Neural crest cell (in vitro differentiated cells): ENCODE measurements at regions not wholly inside any gene's neighbourhood (a gene's known extent, or its start where the extent isn't known, plus 50 kb on each side); places are given as distances from the start of the nearest gene placed in this dataset.
A peak's percentile ranks its signal among the peaks of the same experiment; 100 is the strongest.

Experiments
- DNase-seq: peaks from one replicate; pipeline ENCODE4 v3.0.0; 2021; ENCODE audit warnings: low read depth, mixed read lengths, low spot score
- H3K27ac Mint-ChIP-seq: one replicate; pipeline ENCODE4 v1.8.0; 2021; ENCODE audit warnings: mild to moderate bottlenecking, mixed read lengths; ENCODE audit not compliant: unreplicated experiment
- H3K27me3 Mint-ChIP-seq: 2 replicates; pipeline ENCODE4 v1.8.0; 2021; ENCODE audit warnings: low read depth, mild to moderate bottlenecking, mixed read lengths
- H3K36me3 Mint-ChIP-seq: 2 replicates; pipeline ENCODE4 v1.8.0; 2021; ENCODE audit warnings: low read depth, mild to moderate bottlenecking, mixed read lengths
- H3K4me1 Mint-ChIP-seq: 2 replicates; pipeline ENCODE4 v1.8.0; 2021; ENCODE audit warnings: mixed read lengths
- H3K4me3 Mint-ChIP-seq: one replicate; pipeline ENCODE4 v1.8.0; 2021; ENCODE audit warnings: mild to moderate bottlenecking, mixed read lengths
- H3K9me3 Mint-ChIP-seq: 2 replicates; pipeline ENCODE4 v1.8.0; 2021; ENCODE audit warnings: mixed read lengths
- TF ChIP-seq, protein P1 (sequence below): fragments of 200-600 bp; sonication (generic); conservative IDR thresholded peaks from 2 replicates; pipeline ENCODE4 v1.5.0; 2021; ENCODE audit warnings: antibody characterized with exemption, mild to moderate bottlenecking

DNA sequence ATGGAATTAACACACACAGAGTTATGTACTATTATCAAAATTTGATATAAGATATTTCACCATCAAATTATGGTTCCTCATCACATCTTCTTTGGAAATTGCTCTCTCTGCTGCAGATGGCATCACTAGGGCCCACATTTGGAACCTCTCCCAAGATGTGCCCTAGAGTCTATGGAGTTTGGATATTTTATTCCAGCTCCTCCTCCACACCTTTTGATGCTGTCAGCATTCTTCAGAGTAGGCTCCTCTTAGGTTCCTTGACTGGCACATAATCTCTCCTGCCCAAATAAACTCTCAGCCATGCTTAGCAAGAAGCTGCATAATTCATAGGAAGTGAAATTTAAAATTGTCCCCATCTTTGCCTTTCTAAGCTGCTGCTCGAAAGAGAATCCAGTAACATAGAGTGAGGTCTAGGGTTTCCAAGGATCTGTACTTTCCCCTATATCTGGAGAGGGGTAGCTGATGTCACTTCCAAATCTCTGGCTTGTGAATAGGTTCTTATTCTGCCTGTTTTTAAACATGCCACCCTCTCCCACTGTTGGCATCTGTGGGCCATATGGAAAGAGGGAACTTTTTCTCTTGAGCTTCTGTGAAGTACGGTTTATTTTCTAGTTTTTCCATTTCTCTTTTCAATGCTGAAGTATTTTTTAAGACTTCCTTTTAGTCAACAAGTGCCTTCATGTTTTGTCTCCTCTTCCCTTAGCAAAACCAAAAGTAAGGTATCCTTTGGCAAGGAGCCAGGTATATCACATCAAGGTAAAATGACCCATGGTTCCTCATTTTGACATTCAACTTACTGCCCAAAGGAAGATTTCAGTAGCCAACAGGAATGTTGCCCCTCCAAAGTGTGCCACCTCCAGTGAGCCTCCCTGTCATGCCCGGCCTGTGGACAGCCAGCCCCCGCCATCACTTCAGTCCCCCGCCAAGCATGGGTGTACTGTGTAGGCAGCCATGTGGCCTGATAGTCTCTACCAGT, 75.3 kb upstream of the C2CD4B start:
- no peaks in the 10 kb centered on the region for H3K4me1 Mint-ChIP-seq
- H3K27me3 Mint-ChIP-seq, result peaks cover 17% of the 10 kb centered on the region
- H3K9me3 Mint-ChIP-seq, result peaks cover 3% of the 10 kb centered on the region
- H3K4me3 Mint-ChIP-seq, result no peak overlapping the region
- TF ChIP-seq, protein P1, sequence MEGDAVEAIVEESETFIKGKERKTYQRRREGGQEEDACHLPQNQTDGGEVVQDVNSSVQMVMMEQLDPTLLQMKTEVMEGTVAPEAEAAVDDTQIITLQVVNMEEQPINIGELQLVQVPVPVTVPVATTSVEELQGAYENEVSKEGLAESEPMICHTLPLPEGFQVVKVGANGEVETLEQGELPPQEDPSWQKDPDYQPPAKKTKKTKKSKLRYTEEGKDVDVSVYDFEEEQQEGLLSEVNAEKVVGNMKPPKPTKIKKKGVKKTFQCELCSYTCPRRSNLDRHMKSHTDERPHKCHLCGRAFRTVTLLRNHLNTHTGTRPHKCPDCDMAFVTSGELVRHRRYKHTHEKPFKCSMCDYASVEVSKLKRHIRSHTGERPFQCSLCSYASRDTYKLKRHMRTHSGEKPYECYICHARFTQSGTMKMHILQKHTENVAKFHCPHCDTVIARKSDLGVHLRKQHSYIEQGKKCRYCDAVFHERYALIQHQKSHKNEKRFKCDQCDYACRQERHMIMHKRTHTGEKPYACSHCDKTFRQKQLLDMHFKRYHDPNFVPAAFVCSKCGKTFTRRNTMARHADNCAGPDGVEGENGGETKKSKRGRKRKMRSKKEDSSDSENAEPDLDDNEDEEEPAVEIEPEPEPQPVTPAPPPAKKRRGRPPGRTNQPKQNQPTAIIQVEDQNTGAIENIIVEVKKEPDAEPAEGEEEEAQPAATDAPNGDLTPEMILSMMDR, result no peak
- no peak for DNase-seq
- no peak overlapping the region for H3K27ac Mint-ChIP-seq
- H3K36me3 Mint-ChIP-seq, result no peaks in the 10 kb centered on the region

DNA sequence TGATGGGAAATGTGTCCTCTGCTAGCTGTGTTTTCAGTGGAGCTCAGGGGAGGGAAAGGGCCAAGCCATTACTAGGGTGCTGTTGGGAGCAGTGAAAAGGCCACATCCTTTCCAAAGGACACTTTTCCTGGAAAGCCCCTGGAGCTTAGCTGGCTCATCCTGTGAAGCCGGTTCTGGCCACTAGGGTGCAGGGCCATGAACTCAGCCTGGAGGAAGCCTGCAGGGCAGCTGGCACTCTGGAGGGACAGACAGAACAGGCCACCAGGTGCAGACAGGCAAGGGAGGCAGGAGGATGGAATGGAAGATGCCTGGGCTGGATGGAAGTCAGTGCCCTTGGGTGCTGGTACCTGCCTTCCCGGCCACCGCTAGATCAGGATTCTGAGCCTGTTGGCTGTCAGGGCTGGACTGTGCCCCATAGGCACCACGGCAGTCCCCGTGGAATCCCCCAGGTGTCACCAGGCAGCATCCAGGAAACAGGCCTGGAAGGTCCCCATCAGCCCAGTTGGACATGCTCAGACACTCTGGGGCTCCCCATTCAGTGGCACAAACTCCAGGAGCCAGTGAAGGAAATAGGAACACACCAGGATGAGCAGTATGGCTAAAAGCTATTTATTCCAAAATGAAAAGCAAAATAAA, 76.2 kb upstream of the C2CD4B start:
- TF ChIP-seq, protein P1, result peak; percentile 46
- H3K4me1 Mint-ChIP-seq, result no peaks in the 10 kb centered on the region
- H3K4me3 Mint-ChIP-seq, result no peak overlapping the region
- no peak overlapping the region for H3K27ac Mint-ChIP-seq
- H3K36me3 Mint-ChIP-seq, result no peaks in the 10 kb centered on the region
- H3K27me3 Mint-ChIP-seq, result peaks cover 17% of the 10 kb centered on the region
- DNase-seq, result peak; percentile 9
- H3K9me3 Mint-ChIP-seq, result peaks cover 3% of the 10 kb centered on the region

DNA sequence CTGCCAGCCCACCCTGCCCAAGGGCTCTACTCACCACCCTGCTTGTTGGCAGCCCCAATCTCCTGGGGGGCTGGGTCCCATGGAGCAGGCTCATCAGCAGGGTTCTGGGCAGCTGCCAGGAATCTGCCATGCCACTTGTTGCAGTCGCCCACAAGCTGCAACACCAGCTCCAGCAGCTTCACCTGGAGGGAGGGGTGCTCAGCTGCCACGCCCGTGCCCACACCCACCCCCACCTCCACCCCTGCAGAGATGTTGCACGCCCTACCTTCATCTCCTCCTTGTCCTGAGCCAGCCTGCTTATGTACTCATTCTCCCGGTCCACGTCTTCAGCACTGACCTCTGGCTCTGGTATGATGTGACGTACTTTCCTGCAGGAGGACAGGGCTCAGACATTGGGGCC, 77.9 kb upstream of the C2CD4B start:
- Mint-ChIP-seq H3K27ac (no peak overlapping the region), H3K4me1 (no peaks in the 10 kb centered on the region), H3K36me3 (no peaks in the 10 kb centered on the region), H3K9me3 (peaks cover 2% of the 10 kb centered on the region), H3K27me3 (peaks cover 14% of the 10 kb centered on the region), H3K4me3 (no peak overlapping the region)
- DNase-seq, result no peak
- TF ChIP-seq, protein P1, result no peak

DNA sequence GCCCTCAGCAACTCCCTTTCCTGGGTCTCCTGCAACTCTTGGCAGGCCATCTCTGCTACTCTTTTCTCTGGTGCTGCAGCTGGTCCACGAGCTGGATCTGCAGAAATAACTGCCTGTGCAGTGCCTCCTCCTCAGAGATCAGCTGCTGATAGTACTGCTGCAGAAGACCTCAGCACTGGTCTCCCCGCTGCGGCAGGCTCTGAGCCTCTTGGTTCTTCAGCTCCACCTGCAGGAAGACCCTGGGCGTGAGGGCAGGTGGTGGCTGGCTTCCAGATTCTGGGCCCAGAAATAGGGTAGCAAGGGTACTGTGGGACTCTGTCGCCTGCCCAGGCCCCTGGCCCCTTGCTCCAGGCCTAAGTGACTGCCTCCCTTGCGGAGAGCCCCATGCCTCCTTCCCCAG, 79.7 kb upstream of the C2CD4B start:
- H3K27me3 Mint-ChIP-seq, result peaks cover 4% of the 10 kb centered on the region
- H3K27ac Mint-ChIP-seq, result no peak overlapping the region
- TF ChIP-seq, protein P1, result no peak
- H3K4me1 Mint-ChIP-seq, result peaks cover 15% of the 10 kb centered on the region
- no peaks in the 10 kb centered on the region for H3K36me3 Mint-ChIP-seq
- no peak overlapping the region for H3K4me3 Mint-ChIP-seq
- H3K9me3 Mint-ChIP-seq, result no peaks in the 10 kb centered on the region
- no peak for DNase-seq

DNA sequence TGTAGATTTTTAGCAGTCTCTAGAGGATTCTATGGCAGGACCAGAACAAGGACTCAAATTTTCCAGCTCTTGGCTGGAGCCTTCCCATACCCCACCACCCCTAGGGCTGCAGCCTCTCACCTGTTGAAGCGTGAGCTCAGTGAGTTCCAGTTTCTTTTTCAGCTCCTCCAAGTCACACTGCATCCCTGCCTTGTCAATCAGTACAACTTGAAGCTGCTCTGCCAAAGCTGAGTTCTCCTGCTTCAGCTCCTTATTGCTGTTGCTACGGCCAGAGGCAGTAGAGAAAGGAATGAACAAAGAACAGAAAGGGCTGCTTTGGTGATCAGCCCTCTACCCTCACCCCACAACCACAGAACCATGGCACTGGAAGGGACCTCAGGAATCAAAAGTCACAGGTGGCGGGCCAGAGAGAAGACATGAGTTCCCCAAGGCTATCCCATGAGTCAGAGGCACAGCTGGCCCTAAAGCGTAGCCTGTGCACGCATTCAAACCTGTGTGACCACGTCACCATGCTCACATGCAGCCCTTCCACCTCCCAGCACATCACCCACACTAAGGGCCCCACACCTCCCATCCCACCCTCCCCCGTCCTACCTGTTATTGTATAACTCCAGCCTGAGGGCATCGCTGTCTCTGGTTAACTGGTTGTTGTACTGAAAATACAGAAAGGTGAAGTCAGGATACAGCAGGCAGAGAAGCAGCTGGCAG, 83.3 kb upstream of the C2CD4B start:
- no peaks in the 10 kb centered on the region for H3K27me3 Mint-ChIP-seq
- H3K9me3 Mint-ChIP-seq, result no peaks in the 10 kb centered on the region
- TF ChIP-seq, protein P1, result no peak
- no peak overlapping the region for H3K27ac Mint-ChIP-seq
- peaks cover 17% of the 10 kb centered on the region for H3K4me1 Mint-ChIP-seq
- DNase-seq, result no peak
- H3K36me3 Mint-ChIP-seq, result no peaks in the 10 kb centered on the region
- no peak overlapping the region for H3K4me3 Mint-ChIP-seq
